NAMALWA (cell line): ENCODE measurements at regions not wholly inside any gene's neighbourhood (a gene's known extent, or its start where the extent isn't known, plus 50 kb on each side); places are given as distances from the start of the nearest gene placed in this dataset.

ENCODE experiments used
- DNase-seq: peaks from one replicate; pipeline ENCODE4 v3.0.0-alpha.2; 2015; ENCODE audit warnings: low spot score

GRCh38 chr3:111352585-111352984, 189.4 kb upstream of the CD96 start:
- DNase-seq, result no peak

GRCh38 chr3:111359261-111360030, 182.6 kb upstream of the CD96 start:
- DNase-seq, result no peak

- no peak for DNase-seq
These were observed 179.5 kb upstream of the CD96 start for GRCh38 chr3:111362381-111363009.

GRCh38 chr3:111366515-111366914, 175.5 kb upstream of the CD96 start:
- DNase-seq, result no peak

GRCh38 chr3:111368056-111368455, 173.9 kb upstream of the CD96 start:
- DNase-seq, result no peak

- DNase-seq, result no peak
These were observed 172.0 kb upstream of the CD96 start for GRCh38 chr3:111369958-111370357.

- no peak for DNase-seq
These were observed 168.8 kb upstream of the CD96 start for GRCh38 chr3:111373239-111373638.

GRCh38 chr3:111373861-111374260, 168.1 kb upstream of the CD96 start:
- DNase-seq, result no peak

GRCh38 chr3:111385971-111386495, 156.0 kb upstream of the CD96 start:
- no peak for DNase-seq

- DNase-seq, result peak; percentile 16
These were observed 149.1 kb upstream of the CD96 start for GRCh38 chr3:111392894-111393398.

- no peak for DNase-seq
These were observed 129.3 kb upstream of the CD96 start for GRCh38 chr3:111412656-111413055.

- DNase-seq, result no peak
These were observed 127.5 kb upstream of the CD96 start for GRCh38 chr3:111414531-111414930.

- DNase-seq, result no peak
These were observed 127.0 kb upstream of the CD96 start for GRCh38 chr3:111415018-111415417.

GRCh38 chr3:111418391-111418790, 123.6 kb upstream of the CD96 start:
- DNase-seq, result peak; percentile 2

- DNase-seq, result no peak
These were observed 113.7 kb upstream of the CD96 start for GRCh38 chr3:111428301-111428700.

- DNase-seq, result no peak
These were observed 106.9 kb upstream of the CD96 start for GRCh38 chr3:111434941-111435622.

- DNase-seq, result no peak
These were observed 103.7 kb upstream of the CD96 start for GRCh38 chr3:111438283-111438682.

- no peak for DNase-seq
These were observed 87.4 kb upstream of the CD96 start for GRCh38 chr3:111454551-111454950.

- no peak for DNase-seq
These were observed 76.8 kb upstream of the CD96 start for GRCh38 chr3:111465081-111465670.

GRCh38 chr3:111470032-111470431, 72.0 kb upstream of the CD96 start:
- no peak for DNase-seq

- DNase-seq, result no peak
These were observed 70.2 kb upstream of the CD96 start for GRCh38 chr3:111471831-111472230.

- DNase-seq, result no peak
These were observed 69.4 kb upstream of the CD96 start for GRCh38 chr3:111472556-111472955.
